Transverse colon (tissue), 4 donors: ENCODE measurements at regions not wholly inside any gene's neighbourhood (a gene's known extent, or its start where the extent isn't known, plus 50 kb on each side); places are given as distances from the start of the nearest gene placed in this dataset.

Experiments used
- DNase-seq: peaks from one replicate; pipeline ENCODE4 v3.0.0-alpha.2; 2019
- H3K27ac ChIP-seq, 4 donors: fragments of 200-600 bp; sonication (generic); 2 replicates each; pipeline ENCODE4 v1.5.1; 2016 to 2018; ENCODE audit warnings: inconsistent platforms in 4 of 4
- H3K27me3 ChIP-seq: fragments of 200-600 bp; sonication (generic); 2 replicates; pipeline ENCODE4 v1.5.1; 2017; ENCODE audit warnings: inconsistent platforms
- H3K36me3 ChIP-seq, 4 donors: fragments of 200-600 bp; sonication (generic); 2 replicates each; pipeline ENCODE4 v1.5.1; 2017 to 2019; ENCODE audit warnings: inconsistent platforms in 4 of 4
- H3K4me1 ChIP-seq, 4 donors: fragments of 200-600 bp; sonication (generic); 2 replicates each; pipeline ENCODE4 v1.5.1; 2017 to 2020; ENCODE audit warnings: inconsistent platforms in 4 of 4
- H3K4me3 ChIP-seq, 4 donors: fragments of 200-600 bp; sonication (generic); 1 replicate in 1 of 4; 2 replicates in 3 of 4; pipeline versions ENCODE4 v1.5.1 to v1.6.1; 2017 to 2019; ENCODE audit warnings: inconsistent platforms in 4 of 4
- H3K9me3 ChIP-seq, 2 donors: fragments of 200-600 bp; sonication (generic); 2 replicates each; pipeline ENCODE4 v1.5.1; 2017 to 2019; ENCODE audit warnings: inconsistent platforms in 2 of 2
- EP300 ChIP-seq: sonication (generic); formaldehyde crosslinking; IDR thresholded peaks from one replicate; pipeline ENCODE4 v1.6.1; 2017; ENCODE audit warnings: antibody characterized with exemption, low read depth
- POLR2A ChIP-seq: fragments of 450-650 bp; IDR thresholded peaks from one replicate; pipeline ENCODE4 v1.6.1; 2016; ENCODE audit warnings: antibody characterized with exemption, mild to moderate bottlenecking, moderate library complexity
- POLR2AphosphoS5 ChIP-seq, 3 donors: sonication (generic); formaldehyde crosslinking; IDR thresholded peaks; one replicate each; pipeline ENCODE4 v1.6.1; 2016; ENCODE audit warnings: antibody characterized with exemption in 3 of 3
- WGBS, 2 donors: methylation state at CpG; one replicate each; pipeline ENCODE4 v1.1.5; 2018; ENCODE audit warnings: low coverage in 1 of 2; 5-methylcytosine and 5-hydroxymethylcytosine counted together
- in situ Hi-C, 4 donors: fragments of 200-750 bp; cut with MboI; loops; one replicate each; pipeline versions ENCODE4 v1.15.0 to v1.15.1; 2017; ENCODE audit warnings: low sequenced_read_pairs in 3 of 4, low pct_ligation_motif_present in 1 of 4, low pct_unique_long_range_greater_than_20kb in 1 of 4
- intact Hi-C: fragments of 100-400 bp; cut with DNase I; formaldehyde crosslinking; loops from one replicate; pipeline ENCODE4 v1.15.1; 2023; ENCODE audit warnings: low total_unique reads
- TF ChIP-seq, protein P1 (sequence below), 5 experiments: fragments of 200-600 bp in 3 of 5; fragments of 450-650 bp in 2 of 5; sonication (generic) in 3 of 5; IDR thresholded peaks; 1 replicate in 2 of 5; 2 replicates in 3 of 5; pipeline ENCODE4 v1.5.1; 2016 to 2017; ENCODE audit warnings: antibody characterized with exemption in 5 of 5, inconsistent platforms in 3 of 5, mild to moderate bottlenecking in 2 of 5, moderate library complexity in 1 of 5

DNA sequence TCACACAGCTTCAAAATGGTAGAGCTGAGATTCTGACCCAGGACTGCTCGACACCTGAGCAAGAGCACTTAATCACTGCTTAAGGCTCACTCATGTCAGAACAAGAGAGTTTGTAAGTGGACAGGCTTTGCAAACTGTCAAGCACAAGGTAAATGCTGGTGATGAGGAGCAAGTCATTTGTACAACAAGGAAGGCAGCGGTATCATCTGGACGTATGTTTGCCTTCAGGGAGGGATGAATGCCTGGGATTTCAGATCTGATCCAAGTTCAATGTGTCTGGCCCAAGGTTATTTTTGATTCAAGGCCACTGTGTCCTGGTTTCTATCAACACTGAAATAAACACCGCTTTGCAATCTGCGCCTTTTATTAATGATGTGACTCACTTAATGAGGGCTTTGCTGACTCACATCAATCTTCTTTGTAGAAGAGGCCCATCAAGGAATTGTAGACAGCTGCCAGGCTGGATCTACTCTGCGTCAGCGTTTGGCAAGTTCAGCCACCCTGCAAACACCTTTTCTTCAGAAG is 174.4 kb upstream of the HS3ST3A1 start:
- Histone ChIP-seq H3K4me3 (no peak overlapping the region), H3K27ac (no peak overlapping the region), H3K9me3 (no peaks in the 10 kb centered on the region), H3K4me1 (no peaks in the 10 kb centered on the region), H3K36me3 (no peaks in the 10 kb centered on the region), H3K27me3 (no peaks in the 10 kb centered on the region)
- intact Hi-C loops (no loop called here), in situ Hi-C loops (no loop called here)
- TF ChIP-seq, protein P1, sequence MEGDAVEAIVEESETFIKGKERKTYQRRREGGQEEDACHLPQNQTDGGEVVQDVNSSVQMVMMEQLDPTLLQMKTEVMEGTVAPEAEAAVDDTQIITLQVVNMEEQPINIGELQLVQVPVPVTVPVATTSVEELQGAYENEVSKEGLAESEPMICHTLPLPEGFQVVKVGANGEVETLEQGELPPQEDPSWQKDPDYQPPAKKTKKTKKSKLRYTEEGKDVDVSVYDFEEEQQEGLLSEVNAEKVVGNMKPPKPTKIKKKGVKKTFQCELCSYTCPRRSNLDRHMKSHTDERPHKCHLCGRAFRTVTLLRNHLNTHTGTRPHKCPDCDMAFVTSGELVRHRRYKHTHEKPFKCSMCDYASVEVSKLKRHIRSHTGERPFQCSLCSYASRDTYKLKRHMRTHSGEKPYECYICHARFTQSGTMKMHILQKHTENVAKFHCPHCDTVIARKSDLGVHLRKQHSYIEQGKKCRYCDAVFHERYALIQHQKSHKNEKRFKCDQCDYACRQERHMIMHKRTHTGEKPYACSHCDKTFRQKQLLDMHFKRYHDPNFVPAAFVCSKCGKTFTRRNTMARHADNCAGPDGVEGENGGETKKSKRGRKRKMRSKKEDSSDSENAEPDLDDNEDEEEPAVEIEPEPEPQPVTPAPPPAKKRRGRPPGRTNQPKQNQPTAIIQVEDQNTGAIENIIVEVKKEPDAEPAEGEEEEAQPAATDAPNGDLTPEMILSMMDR (IDR thresholded peaks at IDR 0.05), result no peak
- TF ChIP-seq POLR2AphosphoS5 (IDR thresholded peaks at IDR 0.05), result no peak
- no peak for TF ChIP-seq EP300
- TF ChIP-seq POLR2A, result no peak
- 73% methylated on average over 4 to 7 of the region's 7 CpGs for WGBS, 2 donors
- DNase-seq, result no peak

DNA sequence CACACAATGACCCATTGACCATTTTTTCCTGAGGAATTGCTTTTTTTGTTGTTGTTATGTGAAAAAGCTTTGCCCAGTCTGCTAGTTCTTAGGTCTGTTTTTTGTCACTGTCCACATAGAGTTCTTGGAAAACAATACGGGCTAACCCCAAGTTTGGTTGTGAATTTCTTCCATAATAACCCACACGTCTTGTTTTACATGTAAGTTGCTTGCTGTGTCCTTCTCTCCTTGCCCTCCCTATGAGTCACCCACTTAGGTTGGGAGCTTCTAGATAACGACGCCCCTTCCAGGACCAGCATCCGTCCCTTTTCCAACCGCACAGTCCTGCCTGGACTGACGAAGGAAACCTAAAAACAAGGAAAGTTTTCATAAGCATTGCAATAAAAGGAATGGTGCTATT is 175.3 kb upstream of the HS3ST3A1 start:
- intact Hi-C loops, result no loop called here
- TF ChIP-seq EP300, result no peak
- no peaks in the 10 kb centered on the region for H3K27me3 ChIP-seq

GRCh38 chr17:13784434-13785095 is 182.8 kb upstream of the HS3ST3A1 start:
- 50 to 60% methylated on average over 7 of the region's 7 CpGs for WGBS, 2 donors
- in situ Hi-C loops (no loop called here), intact Hi-C loops (no loop called here)

More for the DNA sequence above, 175.3 kb upstream of the HS3ST3A1 start:
- no peak overlapping the region for H3K4me3 ChIP-seq
- no peaks in the 10 kb centered on the region for H3K4me1 ChIP-seq
- in situ Hi-C loops, result no loop called here
- 65 to 82% methylated on average over 7 of the region's 7 CpGs for WGBS, 2 donors
- H3K27ac ChIP-seq, result no peak overlapping the region
- H3K36me3 ChIP-seq, result no peaks in the 10 kb centered on the region
- no peak for DNase-seq
- H3K9me3 ChIP-seq, result no peaks in the 10 kb centered on the region

DNA sequence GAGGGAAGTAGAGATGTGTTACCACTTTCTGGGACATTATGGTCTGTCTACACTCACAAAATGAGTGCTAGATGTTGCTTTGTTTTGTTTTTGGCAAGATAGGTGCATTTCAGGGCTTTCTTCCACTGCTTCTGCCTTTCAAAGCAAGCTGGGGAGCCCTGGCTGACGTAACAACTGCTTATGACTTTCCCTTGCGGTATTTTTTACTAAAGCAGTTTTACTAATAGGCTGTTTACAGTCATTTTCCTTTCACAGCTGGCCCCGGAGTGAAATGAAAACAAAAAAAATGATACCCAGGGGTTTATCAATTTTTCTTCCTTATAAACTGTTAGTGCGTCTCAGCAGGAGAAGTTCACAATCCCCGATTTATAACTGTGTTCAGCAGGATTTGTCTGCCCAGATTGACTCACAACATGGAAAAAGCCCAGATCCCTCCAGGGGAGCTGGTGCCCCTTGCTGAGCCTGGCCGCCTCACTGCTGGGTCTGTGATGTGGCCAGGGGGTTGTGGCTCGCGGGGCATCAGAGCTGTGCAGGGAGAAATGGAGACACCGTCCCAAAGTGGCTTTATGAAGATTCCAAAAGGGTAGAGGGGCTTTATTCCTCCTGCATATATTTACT is 184.4 kb upstream of the HS3ST3A1 start:
- intact Hi-C loops, result no loop called here
- no peak for TF ChIP-seq EP300
- TF ChIP-seq POLR2A, result no peak
- TF ChIP-seq POLR2AphosphoS5 (IDR thresholded peaks at IDR 0.05), result no peak
- TF ChIP-seq, protein P1 (IDR thresholded peaks at IDR 0.05), result no peak
- Histone ChIP-seq H3K27ac (no peak overlapping the region), H3K36me3 (no peaks in the 10 kb centered on the region), H3K27me3 (no peaks in the 10 kb centered on the region), H3K4me3 (no peak overlapping the region), H3K9me3 (no peaks in the 10 kb centered on the region), H3K4me1 (no peaks in the 10 kb centered on the region)
- 78 to 84% methylated on average over 5 to 9 of the region's 9 CpGs for WGBS, 2 donors
- DNase-seq, result no peak
- in situ Hi-C loops, result no loop called here

More at GRCh38 chr17:13784434-13785095, 182.8 kb upstream of the HS3ST3A1 start:
- Histone ChIP-seq H3K4me1 (no peaks in the 10 kb centered on the region), H3K36me3 (no peaks in the 10 kb centered on the region), H3K27ac (no peak overlapping the region), H3K27me3 (no peaks in the 10 kb centered on the region), H3K4me3 (no peak overlapping the region), H3K9me3 (no peaks in the 10 kb centered on the region)
- TF ChIP-seq POLR2AphosphoS5 (IDR thresholded peaks at IDR 0.05), result no peak
- TF ChIP-seq, protein P1 (IDR thresholded peaks at IDR 0.05), result no peak
- TF ChIP-seq POLR2A, result no peak
- TF ChIP-seq EP300, result no peak
- DNase-seq, result no peak
